HG03378 (cell line): ENCODE measurements at regions not wholly inside any gene's neighbourhood (a gene's known extent, or its start where the extent isn't known, plus 50 kb on each side); places are given as distances from the start of the nearest gene placed in this dataset.
"Not testable (repeated sequence)": the region's sequence is repeated elsewhere in the genome, so short reads cannot be mapped to it uniquely, and the experiment has no call there.

ENCODE experiments used
- ATAC-seq: cut with Tn5 transposase; IDR thresholded peaks from one replicate; pipeline ENCODE4 v1.9.1; 2021; ENCODE audit warnings: mild to moderate bottlenecking, moderate library complexity; ENCODE audit not compliant: unreplicated experiment

GRCh38 chr15:100733101-100733842, 130.9 kb downstream of the ASB7 start:
- no peak for ATAC-seq

GRCh38 chr15:100733843-100734185, 131.4 kb downstream of the ASB7 start:
- not testable (repeated sequence) for ATAC-seq

- no peak for ATAC-seq
These were observed 132.2 kb downstream of the ASB7 start for GRCh38 chr15:100734586-100734985.

- no peak for ATAC-seq
These were observed 133.0 kb downstream of the ASB7 start for GRCh38 chr15:100735129-100736053.

- no peak for ATAC-seq
These were observed 134.8 kb downstream of the ASB7 start for GRCh38 chr15:100737214-100737613.

GRCh38 chr15:100738614-100739013, 136.2 kb downstream of the ASB7 start:
- ATAC-seq = no peak

GRCh38 chr15:100740138-100740537, 137.7 kb downstream of the ASB7 start:
- ATAC-seq = no peak

GRCh38 chr15:100751585-100751984, 128.0 kb upstream of the ALDH1A3 start:
- ATAC-seq = no peak

- no peak for ATAC-seq
These were observed 126.1 kb upstream of the ALDH1A3 start for GRCh38 chr15:100753503-100753902.

- no peak for ATAC-seq
These were observed 122.0 kb upstream of the ALDH1A3 start for GRCh38 chr15:100757661-100758060.

- ATAC-seq = no peak
These were observed 121.1 kb upstream of the ALDH1A3 start for GRCh38 chr15:100758555-100758954.

- ATAC-seq = no peak
These were observed 120.5 kb upstream of the ALDH1A3 start for GRCh38 chr15:100759106-100759505.

GRCh38 chr15:100759698-100760356, 119.8 kb upstream of the ALDH1A3 start:
- ATAC-seq = no peak

GRCh38 chr15:100760357-100760903, 119.2 kb upstream of the ALDH1A3 start:
- no peak for ATAC-seq

- ATAC-seq = no peak
These were observed 118.2 kb upstream of the ALDH1A3 start for GRCh38 chr15:100761290-100761935.

GRCh38 chr15:100762289-100762688, 117.3 kb upstream of the ALDH1A3 start:
- no peak for ATAC-seq

GRCh38 chr15:100762913-100763834, 116.5 kb upstream of the ALDH1A3 start:
- ATAC-seq = no peak

- ATAC-seq = no peak
These were observed 115.5 kb upstream of the ALDH1A3 start for GRCh38 chr15:100763835-100764750.
